Left hindlimb (tissue), 1 donor: ENCODE measurements at regions not wholly inside any gene's neighbourhood (a gene's known extent, or its start where the extent isn't known, plus 50 kb on each side); places are given as distances from the start of the nearest gene placed in this dataset.
"Not testable (repeated sequence)": the region's sequence is repeated elsewhere in the genome, so short reads cannot be mapped to it uniquely, and the experiment has no call there.

Experiments
- DNase-seq: peaks from one replicate; pipeline ENCODE4 v3.0.0-alpha.2; 2018

- no peak for DNase-seq
Observed at GRCh38 chr2:8334866-8335325, 347.0 kb upstream of the ID2 start.

GRCh38 chr2:8335801-8336200 lies 346.1 kb upstream of the ID2 start:
- no peak for DNase-seq

GRCh38 chr2:8337321-8337720 lies 344.5 kb upstream of the ID2 start:
- DNase-seq, result no peak

- DNase-seq, result no peak
Observed at GRCh38 chr2:8342407-8342806, 339.4 kb upstream of the ID2 start.

GRCh38 chr2:8343031-8343430 lies 338.8 kb upstream of the ID2 start:
- no peak for DNase-seq

- no peak for DNase-seq
Observed at GRCh38 chr2:8344144-8345097, 337.4 kb upstream of the ID2 start.

GRCh38 chr2:8345200-8345599 lies 336.7 kb upstream of the ID2 start:
- DNase-seq, result no peak

GRCh38 chr2:8346208-8346607 lies 335.6 kb upstream of the ID2 start:
- no peak for DNase-seq

- DNase-seq, result no peak
Observed at GRCh38 chr2:8346706-8347430, 335.0 kb upstream of the ID2 start.

GRCh38 chr2:8348911-8349310 lies 332.9 kb upstream of the ID2 start:
- DNase-seq, result not testable (repeated sequence)

GRCh38 chr2:8352296-8352695 lies 329.6 kb upstream of the ID2 start:
- no peak for DNase-seq

GRCh38 chr2:8352989-8353388 lies 328.9 kb upstream of the ID2 start:
- no peak for DNase-seq

- no peak for DNase-seq
Observed at GRCh38 chr2:8355102-8355859, 326.6 kb upstream of the ID2 start.

- no peak for DNase-seq
Observed at GRCh38 chr2:8357738-8358518, 323.9 kb upstream of the ID2 start.

- no peak for DNase-seq
Observed at GRCh38 chr2:8361930-8362329, 319.9 kb upstream of the ID2 start.

GRCh38 chr2:8363161-8363560 lies 318.7 kb upstream of the ID2 start:
- no peak for DNase-seq

GRCh38 chr2:8364668-8365067 lies 317.2 kb upstream of the ID2 start:
- no peak for DNase-seq

GRCh38 chr2:8365331-8365910 lies 316.4 kb upstream of the ID2 start:
- no peak for DNase-seq

- DNase-seq, result no peak
Observed at GRCh38 chr2:8367833-8368232, 314.0 kb upstream of the ID2 start.

- no peak for DNase-seq
Observed at GRCh38 chr2:8368463-8368862, 313.4 kb upstream of the ID2 start.

GRCh38 chr2:8369522-8369921 lies 312.3 kb upstream of the ID2 start:
- DNase-seq, result no peak

GRCh38 chr2:8370258-8370802 lies 311.5 kb upstream of the ID2 start:
- no peak for DNase-seq
